Neuronal stem cell (in vitro differentiated cells): ENCODE measurements at regions not wholly inside any gene's neighbourhood (a gene's known extent, or its start where the extent isn't known, plus 50 kb on each side); places are given as distances from the start of the nearest gene placed in this dataset.

ENCODE experiments used
- DNase-seq: peaks from one replicate; pipeline ENCODE4 v3.0.0-alpha.2; 2013; ENCODE audit warnings: low spot score
- H2AFZ ChIP-seq: one replicate; pipeline ENCODE4 v1.6.1; 2013; ENCODE audit warnings: mild to moderate bottlenecking, low read length, inconsistent platforms
- H2AK5ac ChIP-seq: 2 replicates; pipeline ENCODE4 v1.6.1; 2013; ENCODE audit warnings: low read depth, mild to moderate bottlenecking, inconsistent platforms, low read length, moderate library complexity, mixed read lengths
- H2BK120ac ChIP-seq: 2 replicates; pipeline ENCODE4 v1.6.1; 2013; ENCODE audit warnings: low read depth, mild to moderate bottlenecking, inconsistent platforms, low read length, moderate library complexity, mixed read lengths
- H2BK12ac ChIP-seq: one replicate; pipeline ENCODE4 v1.6.1; 2013; ENCODE audit warnings: low read length, inconsistent platforms
- H2BK15ac ChIP-seq: 2 replicates; pipeline ENCODE4 v1.6.1; 2013; ENCODE audit warnings: mild to moderate bottlenecking, low read length, inconsistent platforms, mixed read lengths
- H2BK5ac ChIP-seq: one replicate; pipeline ENCODE4 v1.6.1; 2013; ENCODE audit warnings: inconsistent platforms, mild to moderate bottlenecking, low read length, moderate library complexity
- H3K14ac ChIP-seq: one replicate; pipeline ENCODE4 v1.6.1; 2013; ENCODE audit warnings: low read length, inconsistent platforms
- H3K18ac ChIP-seq: 2 replicates; pipeline ENCODE4 v1.6.1; 2013; ENCODE audit warnings: low read length, inconsistent platforms
- H3K23ac ChIP-seq: 2 replicates; pipeline ENCODE4 v1.6.1; 2013; ENCODE audit warnings: low read depth, mild to moderate bottlenecking, mixed read lengths, low read length, inconsistent platforms; ENCODE audit not compliant: poor library complexity
- H3K27ac ChIP-seq: replicated peaks from 3 replicates; pipeline ENCODE4 v1.5.1; 2013; ENCODE audit warnings: low read length, inconsistent platforms
- H3K27me3 ChIP-seq, 3 experiments: 2 replicates each; pipeline ENCODE4 v1.6.1; 2013; ENCODE audit warnings: low read length in 3 of 3, mild to moderate bottlenecking in 2 of 3, inconsistent platforms in 1 of 3, low read depth in 1 of 3, mixed read lengths in 1 of 3, moderate library complexity in 1 of 3; ENCODE audit not compliant: control insufficient read depth in 3 of 3, insufficient read depth in 3 of 3
- H3K36me3 ChIP-seq, 2 donors: replicated peaks in 1 of 2; 2 replicates each; pipeline ENCODE4 v1.6.1; 2013; ENCODE audit warnings: low read length in 2 of 2; ENCODE audit not compliant: control insufficient read depth in 2 of 2, insufficient read depth in 2 of 2
- H3K4ac ChIP-seq: 2 replicates; pipeline ENCODE4 v1.6.1; 2013; ENCODE audit warnings: inconsistent platforms, mild to moderate bottlenecking, low read length, moderate library complexity
- H3K4me1 ChIP-seq, 2 donors: 1 replicate in 1 of 2; 2 replicates in 1 of 2; pipeline ENCODE4 v1.6.1; 2013; ENCODE audit warnings: low read length in 2 of 2, low read depth in 1 of 2; ENCODE audit not compliant: control insufficient read depth in 2 of 2, insufficient read depth in 1 of 2
- H3K4me2 ChIP-seq: one replicate; pipeline ENCODE4 v1.6.1; 2013; ENCODE audit warnings: mild to moderate bottlenecking, low read length, inconsistent platforms; ENCODE audit not compliant: insufficient read depth, poor library complexity, severe bottlenecking
- H3K4me3 ChIP-seq, 2 donors: 2 replicates each; pipeline ENCODE4 v1.5.1; 2013; ENCODE audit warnings: low read length in 2 of 2, mild to moderate bottlenecking in 2 of 2, inconsistent platforms in 1 of 2, moderate library complexity in 1 of 2
- H3K79me1 ChIP-seq: one replicate; pipeline ENCODE4 v1.6.1; 2013; ENCODE audit warnings: low read depth, mild to moderate bottlenecking, inconsistent platforms, low read length, moderate library complexity
- H3K9ac ChIP-seq: one replicate; pipeline ENCODE4 v1.6.1; 2013; ENCODE audit warnings: mild to moderate bottlenecking, low read depth, low read length, inconsistent platforms; ENCODE audit not compliant: poor library complexity
- H3K9me3 ChIP-seq, 2 donors: replicated peaks in 1 of 2; 2 replicates each; pipeline versions ENCODE3 to v1.6.1; 2013; ENCODE audit warnings: low read length in 2 of 2, mild to moderate bottlenecking in 2 of 2, inconsistent platforms in 1 of 2, low read depth in 1 of 2, mixed read lengths in 1 of 2, moderate library complexity in 1 of 2; ENCODE audit not compliant: control insufficient read depth in 2 of 2, insufficient read depth in 1 of 2
- H4K8ac ChIP-seq: one replicate; pipeline ENCODE4 v1.6.1; 2013; ENCODE audit warnings: low read depth, mild to moderate bottlenecking, inconsistent platforms, low read length, moderate library complexity
- H4K91ac ChIP-seq: one replicate; pipeline ENCODE4 v1.6.1; 2013; ENCODE audit warnings: low read length, low read depth, mild to moderate bottlenecking, inconsistent platforms; ENCODE audit not compliant: poor library complexity
- WGBS, 2 donors: extraction: QIAGEN DNeasy Blood & Tissue Kit; methylation state at CpG; one replicate each; pipeline ENCODE4 v1.1.7; 2013; ENCODE audit warnings: missing lambda C conversion rate in 2 of 2, mixed read lengths in 1 of 2; ENCODE audit not compliant: insufficient read length in 2 of 2, insufficient replicate concordance in 1 of 2; ENCODE audit errors: extremely low coverage in 2 of 2; 5-methylcytosine and 5-hydroxymethylcytosine counted together

- Histone ChIP-seq H4K8ac (no peak overlapping the region), H4K91ac (no peak overlapping the region), H3K23ac (no peak overlapping the region), H3K4me1 (no peaks in the 10 kb centered on the region), H3K36me3 (no peaks in the 10 kb centered on the region), H3K4me2 (no peak overlapping the region), H2BK5ac (no peak overlapping the region), H3K79me1 (no peaks in the 10 kb centered on the region), H2BK12ac (no peak overlapping the region), H2BK120ac (no peak overlapping the region), H2AFZ (no peak overlapping the region), H3K14ac (no peak overlapping the region), H3K4ac (no peak overlapping the region), H3K18ac (no peak overlapping the region), H3K9ac (no peak overlapping the region), H3K9me3 (no peaks in the 10 kb centered on the region), H2BK15ac (no peak overlapping the region), H2AK5ac (no peak overlapping the region), H3K4me3 (no peak overlapping the region), H3K27ac (no peak overlapping the region), H3K27me3 (no peaks in the 10 kb centered on the region)
- no peak for DNase-seq
Observed at GRCh38 chr11:26862801-26863200, 131.1 kb upstream of the FIBIN start.

- no peaks in the 10 kb centered on the region for H3K27me3 ChIP-seq
- H2BK15ac ChIP-seq = no peak overlapping the region
- no peak overlapping the region for H3K4me2 ChIP-seq
- WGBS, 2 donors = no CpG with 5 or more reads among the region's 2 CpGs
- DNase-seq = no peak
- H3K4me3 ChIP-seq = no peak overlapping the region
- no peaks in the 10 kb centered on the region for H3K4me1 ChIP-seq
- no peaks in the 10 kb centered on the region for H3K79me1 ChIP-seq
- no peak overlapping the region for H3K9ac ChIP-seq
- H3K36me3 ChIP-seq = no peaks in the 10 kb centered on the region
- H3K14ac ChIP-seq = no peak overlapping the region
- H3K4ac ChIP-seq = no peak overlapping the region
- H2AFZ ChIP-seq = no peak overlapping the region
- H3K23ac ChIP-seq = no peak overlapping the region
- H2AK5ac ChIP-seq = no peak overlapping the region
- no peak overlapping the region for H4K91ac ChIP-seq
- H4K8ac ChIP-seq = no peak overlapping the region
- no peaks in the 10 kb centered on the region for H3K9me3 ChIP-seq
- no peak overlapping the region for H3K18ac ChIP-seq
- no peak overlapping the region for H2BK12ac ChIP-seq
- H2BK5ac ChIP-seq = no peak overlapping the region
- H2BK120ac ChIP-seq = no peak overlapping the region
- H3K27ac ChIP-seq = no peak overlapping the region
Observed at GRCh38 chr11:26865703-26866102, 128.2 kb upstream of the FIBIN start.

GRCh38 chr11:26867286-26867685 is 126.6 kb upstream of the FIBIN start:
- Histone ChIP-seq H4K91ac (no peak overlapping the region), H3K27ac (no peak overlapping the region), H2BK12ac (no peak overlapping the region), H2AK5ac (no peak overlapping the region), H3K4ac (no peak overlapping the region), H3K4me3 (no peak overlapping the region), H3K4me1 (no peaks in the 10 kb centered on the region), H3K9ac (no peak overlapping the region), H3K79me1 (no peaks in the 10 kb centered on the region), H3K14ac (no peak overlapping the region), H3K23ac (no peak overlapping the region), H2BK5ac (no peak overlapping the region), H2AFZ (no peak overlapping the region), H3K9me3 (no peaks in the 10 kb centered on the region), H2BK120ac (no peak overlapping the region), H2BK15ac (no peak overlapping the region), H3K18ac (no peak overlapping the region), H4K8ac (no peak overlapping the region), H3K27me3 (no peaks in the 10 kb centered on the region), H3K4me2 (no peak overlapping the region), H3K36me3 (no peaks in the 10 kb centered on the region)
- DNase-seq = no peak

- Histone ChIP-seq H4K91ac (no peak overlapping the region), H3K36me3 (no peaks in the 10 kb centered on the region), H2BK5ac (no peak overlapping the region), H2AK5ac (no peak overlapping the region), H2AFZ (no peak overlapping the region), H3K4me3 (no peak overlapping the region), H4K8ac (no peak overlapping the region), H2BK12ac (no peak overlapping the region), H3K9me3 (peaks cover 0 to 4% of the 10 kb centered on the region in 2 donors), H3K27ac (no peak overlapping the region), H3K4me2 (no peak overlapping the region), H2BK15ac (no peak overlapping the region), H3K27me3 (no peaks in the 10 kb centered on the region), H3K4me1 (no peaks in the 10 kb centered on the region), H3K23ac (no peak overlapping the region), H3K4ac (no peak overlapping the region), H3K79me1 (no peaks in the 10 kb centered on the region), H3K18ac (no peak overlapping the region), H3K14ac (no peak overlapping the region), H3K9ac (no peak overlapping the region), H2BK120ac (no peak overlapping the region)
- no peak for DNase-seq
- no CpG with 5 or more reads among the region's 4 CpGs for WGBS, 2 donors
Observed at GRCh38 chr11:26878959-26879581, 114.8 kb upstream of the FIBIN start.
